BE2C (cell line): ENCODE measurements at regions not wholly inside any gene's neighbourhood (a gene's known extent, or its start where the extent isn't known, plus 50 kb on each side); places are given as distances from the start of the nearest gene placed in this dataset.

Experiments used
- DNase-seq: peaks from one replicate; pipeline ENCODE4 v3.0.0-alpha.2; 2020
- H3K27me3 ChIP-seq: fragments of 250-450 bp; sonication (Bioruptor Pico); 2 replicates; pipeline ENCODE4 v1.5.1; 2020; ENCODE audit warnings: mild to moderate bottlenecking
- H3K36me3 ChIP-seq: fragments of 250-450 bp; sonication (Bioruptor Pico); 2 replicates; pipeline ENCODE4 v1.5.1; 2020; ENCODE audit warnings: mild to moderate bottlenecking
- H3K4me1 ChIP-seq: fragments of 250-450 bp; sonication (Bioruptor Pico); 2 replicates; pipeline ENCODE4 v1.5.1; 2020
- H3K4me3 ChIP-seq: 2 replicates; pipeline ENCODE4 v1.5.1; 2011; ENCODE audit warnings: low read depth, low read length
- H3K9me3 ChIP-seq: fragments of 250-450 bp; sonication (Bioruptor Pico); 2 replicates; pipeline ENCODE4 v1.5.1; 2020
- CTCF ChIP-seq: IDR thresholded peaks from 2 replicates; pipeline ENCODE4 v1.5.1; 2012; ENCODE audit warnings: mild to moderate bottlenecking, low read depth, low read length

GRCh38 chr1:214899908-214900460 is 182.6 kb upstream of the KCNK2 start:
- TF ChIP-seq CTCF: no peak
- H3K27me3 ChIP-seq: no peaks in the 10 kb centered on the region
- no peak for DNase-seq

GRCh38 chr1:214900590-214900989 is 181.9 kb upstream of the KCNK2 start:
- H3K4me3 ChIP-seq: no peak overlapping the region
- H3K27me3 ChIP-seq: no peaks in the 10 kb centered on the region
- no peaks in the 10 kb centered on the region for H3K36me3 ChIP-seq
- H3K9me3 ChIP-seq: no peaks in the 10 kb centered on the region
- no peak for TF ChIP-seq CTCF
- no peak for DNase-seq
- H3K4me1 ChIP-seq: no peaks in the 10 kb centered on the region

More at GRCh38 chr1:214899908-214900460, 182.6 kb upstream of the KCNK2 start:
- H3K4me3 ChIP-seq: no peak overlapping the region
- no peaks in the 10 kb centered on the region for H3K9me3 ChIP-seq
- H3K36me3 ChIP-seq: no peaks in the 10 kb centered on the region
- H3K4me1 ChIP-seq: no peaks in the 10 kb centered on the region

DNA sequence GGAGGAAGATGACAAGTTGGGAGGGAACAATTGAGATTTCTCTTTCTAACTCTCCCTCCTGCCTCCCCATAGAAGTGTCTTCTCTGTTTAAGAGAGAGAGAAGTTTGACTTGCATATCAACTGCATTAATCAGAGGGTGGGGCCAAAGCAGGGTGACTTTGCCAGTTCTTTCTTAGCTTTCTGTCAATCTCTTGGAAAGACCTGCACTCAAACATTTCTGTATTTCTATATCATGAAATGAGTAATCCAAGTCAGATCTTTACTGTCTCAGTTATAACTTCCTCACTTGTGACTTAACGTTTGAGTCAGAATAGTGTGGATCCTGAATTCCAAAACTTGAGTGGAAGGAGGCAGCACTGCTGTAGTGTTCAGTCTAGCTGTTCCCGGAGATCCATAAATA is 180.8 kb upstream of the KCNK2 start:
- Histone ChIP-seq H3K36me3 (no peaks in the 10 kb centered on the region), H3K4me3 (no peak overlapping the region), H3K27me3 (no peaks in the 10 kb centered on the region), H3K4me1 (no peaks in the 10 kb centered on the region), H3K9me3 (no peaks in the 10 kb centered on the region)
- TF ChIP-seq CTCF: no peak
- no peak for DNase-seq

DNA sequence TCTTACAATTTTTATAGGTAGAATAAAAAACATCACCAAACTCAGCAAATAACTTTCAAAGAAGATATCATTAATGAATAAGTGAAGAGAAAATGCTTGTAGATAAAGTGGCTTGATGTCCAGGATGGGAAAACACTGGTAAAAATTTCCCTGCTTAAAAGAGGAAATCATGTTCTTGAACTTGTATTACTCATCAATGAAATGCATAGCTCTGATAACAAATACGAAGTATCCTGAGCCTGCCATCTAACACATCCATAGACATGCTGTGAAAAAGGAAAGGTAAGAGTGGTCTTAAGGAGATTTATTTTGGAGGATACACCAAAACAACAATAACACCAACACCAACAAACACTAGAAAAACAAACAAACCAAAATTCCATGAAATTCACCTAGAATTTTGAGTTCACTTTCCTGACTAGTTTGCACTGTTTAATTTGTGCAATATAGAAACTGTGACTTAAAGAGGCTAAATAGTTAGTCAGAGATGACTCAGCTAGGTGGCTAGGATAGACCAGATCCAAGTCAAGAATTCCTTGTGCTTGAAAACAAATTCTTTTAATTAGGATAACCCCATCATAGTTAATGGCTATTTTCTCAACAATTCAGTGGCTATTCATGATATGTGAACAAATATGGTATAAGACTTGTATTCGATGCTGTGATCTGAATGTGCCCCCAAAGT is 179.8 kb upstream of the KCNK2 start:
- Histone ChIP-seq H3K27me3 (no peaks in the 10 kb centered on the region), H3K36me3 (no peaks in the 10 kb centered on the region), H3K4me1 (no peaks in the 10 kb centered on the region), H3K4me3 (no peak overlapping the region), H3K9me3 (no peaks in the 10 kb centered on the region)
- no peak for DNase-seq
- TF ChIP-seq CTCF: no peak

- Histone ChIP-seq H3K27me3 (no peaks in the 10 kb centered on the region), H3K4me3 (no peak overlapping the region), H3K4me1 (no peaks in the 10 kb centered on the region), H3K36me3 (no peaks in the 10 kb centered on the region), H3K9me3 (no peaks in the 10 kb centered on the region)
- TF ChIP-seq CTCF: no peak
- no peak for DNase-seq
These were observed 170.4 kb upstream of the KCNK2 start for GRCh38 chr1:214912127-214912526.

- H3K4me3 ChIP-seq: no peak overlapping the region
- no peaks in the 10 kb centered on the region for H3K9me3 ChIP-seq
- H3K27me3 ChIP-seq: no peaks in the 10 kb centered on the region
- no peaks in the 10 kb centered on the region for H3K4me1 ChIP-seq
- H3K36me3 ChIP-seq: no peaks in the 10 kb centered on the region
- DNase-seq: no peak
- no peak for TF ChIP-seq CTCF
These were observed 168.6 kb upstream of the KCNK2 start for GRCh38 chr1:214913966-214914365.
